Astrocyte (in vitro differentiated cells and primary cell): ENCODE measurements at regions not wholly inside any gene's neighbourhood (a gene's known extent, or its start where the extent isn't known, plus 50 kb on each side); places are given as distances from the start of the nearest gene placed in this dataset.
A peak's percentile ranks its signal among the peaks of the same experiment; 100 is the strongest.

Experiments
- DNase-seq: peaks from one replicate; pipeline ENCODE4 v3.0.0-alpha.2; 2010; ENCODE audit warnings: low read depth
- FAIRE-seq: peaks from 2 replicates; lab custom pipeline; 2011; peaks lifted over from hg19 to GRCh38; lab: Jason Lieb, UNC
- H2AFZ ChIP-seq: 2 replicates; pipeline ENCODE4 v1.6.0; 2012; ENCODE audit warnings: low read depth, low read length, inconsistent platforms
- H3K27ac ChIP-seq: 2 replicates; pipeline ENCODE4 v1.5.1; 2011; ENCODE audit warnings: low read depth, low read length, inconsistent platforms
- H3K27me3 ChIP-seq: 2 replicates; pipeline ENCODE4 v1.6.0; 2011; ENCODE audit warnings: low read length, inconsistent platforms; ENCODE audit not compliant: insufficient read depth
- H3K36me3 ChIP-seq: 2 replicates; pipeline ENCODE4 v1.5.1; 2011; ENCODE audit warnings: low read length, inconsistent platforms; ENCODE audit not compliant: insufficient read depth
- H3K4me1 ChIP-seq: 2 replicates; pipeline ENCODE4 v1.5.1; 2011; ENCODE audit warnings: low read length, inconsistent platforms; ENCODE audit not compliant: insufficient read depth
- H3K4me2 ChIP-seq: 2 replicates; pipeline ENCODE4 v1.6.0; 2012; ENCODE audit warnings: low read length, inconsistent platforms
- H3K4me3 ChIP-seq: 2 replicates; pipeline ENCODE4 v1.5.1; 2011; ENCODE audit warnings: low read depth, mild to moderate bottlenecking, low read length, inconsistent platforms; ENCODE audit not compliant: insufficient read depth
- H3K79me2 ChIP-seq: 2 replicates; pipeline ENCODE4 v1.6.0; 2012; ENCODE audit warnings: mild to moderate bottlenecking, low read length, inconsistent platforms; ENCODE audit not compliant: insufficient read depth
- H3K9ac ChIP-seq: 2 replicates; pipeline ENCODE4 v1.6.0; 2012; ENCODE audit warnings: mild to moderate bottlenecking, low read length, inconsistent platforms
- H3K9me3 ChIP-seq: 2 replicates; pipeline ENCODE4 v1.5.1; 2012; ENCODE audit warnings: low read depth, mild to moderate bottlenecking, low read length, inconsistent platforms; ENCODE audit not compliant: insufficient read depth
- H4K20me1 ChIP-seq: 2 replicates; pipeline ENCODE4 v1.6.0; 2012; ENCODE audit warnings: low read length, inconsistent platforms; ENCODE audit not compliant: insufficient read depth
- H3K27ac Mint-ChIP-seq: one replicate; pipeline ENCODE4 v1.8.0; 2021; ENCODE audit warnings: mild to moderate bottlenecking, mixed read lengths; ENCODE audit not compliant: unreplicated experiment
- H3K27me3 Mint-ChIP-seq: one replicate; pipeline ENCODE4 v1.8.0; 2021; ENCODE audit warnings: low read depth, mixed read lengths; ENCODE audit not compliant: unreplicated experiment
- H3K36me3 Mint-ChIP-seq: one replicate; pipeline ENCODE4 v1.8.0; 2021; ENCODE audit warnings: low read depth, mixed read lengths; ENCODE audit not compliant: unreplicated experiment
- H3K4me1 Mint-ChIP-seq: one replicate; pipeline ENCODE4 v1.8.0; 2021; ENCODE audit warnings: low read depth, mixed read lengths; ENCODE audit not compliant: unreplicated experiment
- H3K4me3 Mint-ChIP-seq: one replicate; pipeline ENCODE4 v1.8.0; 2021; ENCODE audit warnings: mild to moderate bottlenecking, moderate library complexity, mixed read lengths; ENCODE audit not compliant: unreplicated experiment
- H3K9me3 Mint-ChIP-seq: one replicate; pipeline ENCODE4 v1.8.0; 2021; ENCODE audit warnings: mild to moderate bottlenecking, mixed read lengths; ENCODE audit not compliant: unreplicated experiment
- CTCF ChIP-seq: IDR thresholded peaks from 2 replicates; pipeline ENCODE4 v1.5.1; 2011; ENCODE audit warnings: low read depth, mild to moderate bottlenecking, inconsistent platforms, low read length, moderate library complexity; ENCODE audit not compliant: insufficient read depth
- EZH2 ChIP-seq: IDR thresholded peaks from 2 replicates; pipeline ENCODE4 v1.6.1; 2012; ENCODE audit warnings: mild to moderate bottlenecking, low read length, inconsistent platforms; ENCODE audit not compliant: insufficient read depth

- no peak overlapping the region for H3K4me2 ChIP-seq
- no peak for DNase-seq
- Mint-ChIP-seq H3K36me3 (no peaks in the 10 kb centered on the region), H3K9me3 (peaks cover 10% of the 10 kb centered on the region), H3K27ac (no peak overlapping the region), H3K4me3 (no peak overlapping the region), H3K27me3 (peaks cover 11% of the 10 kb centered on the region), H3K4me1 (peaks cover 13% of the 10 kb centered on the region)
- no peak for FAIRE-seq
- peaks cover 3% of the 10 kb centered on the region for H3K4me1 ChIP-seq
- no peaks in the 10 kb centered on the region for H3K79me2 ChIP-seq
- no peaks in the 10 kb centered on the region for H3K27me3 ChIP-seq
- H3K36me3 ChIP-seq, result no peaks in the 10 kb centered on the region
- H3K4me3 ChIP-seq, result no peak overlapping the region
- TF ChIP-seq CTCF (no peak), EZH2 (no peak)
- H3K27ac ChIP-seq, result no peak overlapping the region
- H2AFZ ChIP-seq, result no peak overlapping the region
- H4K20me1 ChIP-seq, result no peaks in the 10 kb centered on the region
- H3K9ac ChIP-seq, result no peak overlapping the region
- H3K9me3 ChIP-seq, result peaks cover 6% of the 10 kb centered on the region
Observed at GRCh38 chr15:66937588-66937987, 127.8 kb upstream of the SMAD3 start.

- TF ChIP-seq EZH2 (no peak), CTCF (no peak)
- H3K36me3 ChIP-seq, result no peaks in the 10 kb centered on the region
- FAIRE-seq (no peak), DNase-seq (peak; percentile 36)
- H3K79me2 ChIP-seq, result no peaks in the 10 kb centered on the region
- H3K9ac ChIP-seq, result no peak overlapping the region
- no peaks in the 10 kb centered on the region for H3K27me3 ChIP-seq
- H3K27ac ChIP-seq, result no peak overlapping the region
- peaks cover 11% of the 10 kb centered on the region for H3K27me3 Mint-ChIP-seq
- H4K20me1 ChIP-seq, result no peaks in the 10 kb centered on the region
- H3K4me3 Mint-ChIP-seq, result no peak overlapping the region
- H3K4me2 ChIP-seq, result no peak overlapping the region
- H3K36me3 Mint-ChIP-seq, result no peaks in the 10 kb centered on the region
- peaks cover 10% of the 10 kb centered on the region for H3K4me1 Mint-ChIP-seq
- H3K27ac Mint-ChIP-seq, result no peak overlapping the region
- H3K4me3 ChIP-seq, result no peak overlapping the region
- H3K9me3 Mint-ChIP-seq, result peaks cover 10% of the 10 kb centered on the region
- H3K9me3 ChIP-seq, result peaks cover 6% of the 10 kb centered on the region
- no peak overlapping the region for H2AFZ ChIP-seq
- no peaks in the 10 kb centered on the region for H3K4me1 ChIP-seq
Observed at GRCh38 chr15:66938114-66938830, 127.1 kb upstream of the SMAD3 start.

- Histone ChIP-seq H3K79me2 (no peaks in the 10 kb centered on the region), H3K36me3 (no peaks in the 10 kb centered on the region), H3K9ac (no peak overlapping the region), H3K9me3 (no peaks in the 10 kb centered on the region), H3K4me3 (no peak overlapping the region), H4K20me1 (no peaks in the 10 kb centered on the region), H3K4me1 (no peaks in the 10 kb centered on the region), H3K27ac (no peak overlapping the region), H3K27me3 (no peaks in the 10 kb centered on the region), H3K4me2 (no peak overlapping the region), H2AFZ (no peak overlapping the region)
- H3K27me3 Mint-ChIP-seq, result peaks cover 11% of the 10 kb centered on the region
- peaks cover 10% of the 10 kb centered on the region for H3K4me1 Mint-ChIP-seq
- FAIRE-seq, result no peak
- no peak overlapping the region for H3K27ac Mint-ChIP-seq
- peaks cover 6% of the 10 kb centered on the region for H3K9me3 Mint-ChIP-seq
- no peaks in the 10 kb centered on the region for H3K36me3 Mint-ChIP-seq
- no peak for TF ChIP-seq EZH2
- TF ChIP-seq CTCF, result no peak
- DNase-seq, result no peak
- H3K4me3 Mint-ChIP-seq, result no peak overlapping the region
Observed at GRCh38 chr15:66939016-66939415, 126.4 kb upstream of the SMAD3 start.
